Vagina (tissue), 2 donors: ENCODE measurements at regions not wholly inside any gene's neighbourhood (a gene's known extent, or its start where the extent isn't known, plus 50 kb on each side); places are given as distances from the start of the nearest gene placed in this dataset.
"Not testable (repeated sequence)": the region's sequence is repeated elsewhere in the genome, so short reads cannot be mapped to it uniquely, and the experiment has no call there.

ENCODE experiments used
- DNase-seq, 2 donors: peaks; one replicate each; pipeline ENCODE4 v3.0.0-alpha.2; 2017; ENCODE audit errors: extremely low spot score in 2 of 2
- H3K27ac ChIP-seq: fragments of 200-600 bp; sonication (generic); one replicate; pipeline ENCODE4 v1.5.1; 2019
- H3K27me3 ChIP-seq: fragments of 200-600 bp; sonication (generic); one replicate; pipeline ENCODE4 v1.5.1; 2019
- H3K36me3 ChIP-seq, 2 donors: fragments of 200-600 bp; sonication (generic); one replicate each; pipeline ENCODE4 v1.5.1; 2017 to 2019
- H3K4me1 ChIP-seq: fragments of 200-600 bp; sonication (generic); one replicate; pipeline ENCODE4 v1.5.1; 2019
- H3K4me3 ChIP-seq, 2 donors: fragments of 200-600 bp; sonication (generic); 1 replicate in 1 of 2; 2 replicates in 1 of 2; pipeline ENCODE4 v1.5.1; 2016 to 2019
- H3K9me3 ChIP-seq: fragments of 200-600 bp; sonication (generic); one replicate; pipeline ENCODE4 v1.5.1; 2019
- POLR2A ChIP-seq, 2 donors: fragments of 450-650 bp; IDR thresholded peaks; one replicate each; pipeline ENCODE4 v1.6.1; 2017; ENCODE audit warnings: antibody characterized with exemption in 2 of 2, mild to moderate bottlenecking in 2 of 2, moderate library complexity in 2 of 2
- POLR2AphosphoS5 ChIP-seq, 2 donors: sonication (generic); formaldehyde crosslinking; IDR thresholded peaks; one replicate each; pipeline ENCODE4 v1.9.0; 2017; ENCODE audit warnings: antibody characterized with exemption in 2 of 2, mild to moderate bottlenecking in 2 of 2, low read depth in 1 of 2; ENCODE audit not compliant: insufficient read depth in 1 of 2
- intact Hi-C: fragments of 100-400 bp; cut with DNase I; formaldehyde crosslinking; loops from one replicate; pipeline ENCODE4 v1.15.1; 2023
- TF ChIP-seq, protein P1 (sequence below), 3 experiments: fragments of 450-650 bp in 2 of 3; fragments of 200-600 bp in 1 of 3; sonication (generic) in 1 of 3; IDR thresholded peaks; one replicate each; pipeline ENCODE4 v1.5.1; 2017 to 2019; ENCODE audit warnings: antibody characterized with exemption in 3 of 3, mild to moderate bottlenecking in 2 of 3, moderate library complexity in 2 of 3

DNA sequence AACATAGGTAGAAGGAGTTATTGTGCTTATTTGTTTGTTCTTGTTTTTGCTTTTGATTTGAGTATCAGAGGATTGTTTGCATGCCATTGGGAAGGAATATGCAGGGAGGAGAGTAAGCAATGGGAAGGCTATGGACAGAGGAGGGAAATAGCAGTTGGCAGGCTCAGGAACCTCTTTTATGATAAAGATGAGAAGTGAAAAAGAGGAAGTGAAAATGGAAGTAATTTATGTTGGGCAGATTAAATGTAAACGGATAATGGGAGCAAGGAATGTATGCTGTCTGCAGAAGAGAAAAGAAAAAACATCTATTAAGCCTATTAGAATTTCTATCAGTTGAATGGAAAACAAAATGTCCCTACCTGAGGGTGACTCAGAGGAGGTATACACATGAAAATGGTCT is 90.1 kb upstream of the NPSR1 start:
- TF ChIP-seq, protein P1, sequence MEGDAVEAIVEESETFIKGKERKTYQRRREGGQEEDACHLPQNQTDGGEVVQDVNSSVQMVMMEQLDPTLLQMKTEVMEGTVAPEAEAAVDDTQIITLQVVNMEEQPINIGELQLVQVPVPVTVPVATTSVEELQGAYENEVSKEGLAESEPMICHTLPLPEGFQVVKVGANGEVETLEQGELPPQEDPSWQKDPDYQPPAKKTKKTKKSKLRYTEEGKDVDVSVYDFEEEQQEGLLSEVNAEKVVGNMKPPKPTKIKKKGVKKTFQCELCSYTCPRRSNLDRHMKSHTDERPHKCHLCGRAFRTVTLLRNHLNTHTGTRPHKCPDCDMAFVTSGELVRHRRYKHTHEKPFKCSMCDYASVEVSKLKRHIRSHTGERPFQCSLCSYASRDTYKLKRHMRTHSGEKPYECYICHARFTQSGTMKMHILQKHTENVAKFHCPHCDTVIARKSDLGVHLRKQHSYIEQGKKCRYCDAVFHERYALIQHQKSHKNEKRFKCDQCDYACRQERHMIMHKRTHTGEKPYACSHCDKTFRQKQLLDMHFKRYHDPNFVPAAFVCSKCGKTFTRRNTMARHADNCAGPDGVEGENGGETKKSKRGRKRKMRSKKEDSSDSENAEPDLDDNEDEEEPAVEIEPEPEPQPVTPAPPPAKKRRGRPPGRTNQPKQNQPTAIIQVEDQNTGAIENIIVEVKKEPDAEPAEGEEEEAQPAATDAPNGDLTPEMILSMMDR (IDR thresholded peaks at IDR 0.05): no peak
- TF ChIP-seq POLR2AphosphoS5 (IDR thresholded peaks at IDR 0.05; ENCODE audit: insufficient read depth in 1 of 2, low read depth in 1 of 2) (no peak), POLR2A (IDR thresholded peaks at IDR 0.05) (no peak)
- Histone ChIP-seq H3K4me3 (no peak overlapping the region), H3K27ac (no peak overlapping the region), H3K4me1 (no peaks in the 10 kb centered on the region), H3K9me3 (no peaks in the 10 kb centered on the region), H3K36me3 (no peaks in the 10 kb centered on the region), H3K27me3 (no peaks in the 10 kb centered on the region)
- no peak for DNase-seq
- intact Hi-C loops: no loop called here

DNA sequence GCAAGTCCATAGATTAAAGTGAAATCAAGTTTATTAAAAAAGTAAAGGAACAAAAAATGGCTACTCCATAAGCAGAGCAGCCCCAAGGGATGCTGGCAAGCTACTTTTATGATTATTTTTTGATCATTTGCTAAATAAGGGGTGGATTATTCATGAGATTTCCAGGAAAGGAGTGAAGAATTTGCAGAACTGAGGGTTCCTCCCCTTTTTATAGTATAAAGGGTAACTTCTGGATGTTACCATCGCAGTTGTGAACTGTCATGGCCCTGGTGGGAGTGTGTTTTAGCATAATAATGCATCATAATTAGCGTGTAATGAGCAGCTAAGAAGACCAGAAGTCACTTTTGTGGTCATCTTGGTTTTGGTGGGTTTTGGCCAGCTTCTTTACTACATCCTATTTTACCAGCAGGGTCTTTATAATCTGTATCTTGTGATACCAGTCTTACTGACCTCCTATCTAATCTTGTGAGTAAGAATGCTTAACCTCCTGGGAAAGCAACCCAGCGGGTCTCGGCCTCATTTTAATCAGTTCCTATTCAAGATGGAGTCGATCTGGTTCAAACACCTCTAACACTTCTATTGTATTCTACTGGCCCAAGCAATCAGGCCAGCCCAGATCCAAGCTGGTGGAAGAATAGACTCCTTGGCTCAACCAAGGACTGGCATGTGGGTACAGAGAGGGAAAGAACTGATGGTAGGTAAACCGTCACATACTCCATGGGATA is 87.9 kb upstream of the NPSR1 start:
- TF ChIP-seq, protein P1 (IDR thresholded peaks at IDR 0.05): no peak
- TF ChIP-seq POLR2A (IDR thresholded peaks at IDR 0.05) (no peak), POLR2AphosphoS5 (IDR thresholded peaks at IDR 0.05; ENCODE audit: insufficient read depth in 1 of 2, low read depth in 1 of 2) (no peak)

DNA sequence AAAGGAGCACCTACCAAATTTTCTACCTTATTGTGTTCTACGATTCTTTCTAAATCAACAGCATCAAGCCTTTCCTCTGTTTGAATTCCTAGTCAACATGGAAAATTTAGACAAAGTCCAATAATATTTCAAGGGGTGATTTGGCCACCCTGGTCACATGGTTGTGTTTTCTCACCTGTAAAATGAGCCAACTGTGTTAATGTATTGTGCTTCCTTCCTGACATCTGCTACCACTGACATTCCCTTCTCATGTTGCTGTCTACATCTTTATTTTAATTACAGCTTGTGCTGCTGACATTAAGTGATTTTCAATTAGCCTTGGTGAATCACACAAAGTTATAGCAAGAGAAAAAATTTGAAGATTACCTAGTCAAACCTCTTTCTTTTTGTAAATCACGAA is 83.0 kb upstream of the NPSR1 start:
- H3K9me3 ChIP-seq: no peaks in the 10 kb centered on the region
- no peak overlapping the region for H3K27ac ChIP-seq
- H3K27me3 ChIP-seq: no peaks in the 10 kb centered on the region
- no peak for TF ChIP-seq POLR2A (IDR thresholded peaks at IDR 0.05)
- TF ChIP-seq POLR2AphosphoS5 (IDR thresholded peaks at IDR 0.05; ENCODE audit: insufficient read depth in 1 of 2, low read depth in 1 of 2): no peak
- TF ChIP-seq, protein P1 (IDR thresholded peaks at IDR 0.05): no peak
- no peak for DNase-seq
- no peak overlapping the region for H3K4me3 ChIP-seq
- H3K4me1 ChIP-seq: no peaks in the 10 kb centered on the region
- H3K36me3 ChIP-seq: no peaks in the 10 kb centered on the region
- intact Hi-C loops: no loop called here

More for the DNA sequence above, 87.9 kb upstream of the NPSR1 start:
- Histone ChIP-seq H3K27ac (no peak overlapping the region), H3K4me3 (no peak overlapping the region), H3K27me3 (no peaks in the 10 kb centered on the region), H3K4me1 (no peaks in the 10 kb centered on the region), H3K9me3 (no peaks in the 10 kb centered on the region), H3K36me3 (no peaks in the 10 kb centered on the region)
- DNase-seq: no peak
- intact Hi-C loops: no loop called here

DNA sequence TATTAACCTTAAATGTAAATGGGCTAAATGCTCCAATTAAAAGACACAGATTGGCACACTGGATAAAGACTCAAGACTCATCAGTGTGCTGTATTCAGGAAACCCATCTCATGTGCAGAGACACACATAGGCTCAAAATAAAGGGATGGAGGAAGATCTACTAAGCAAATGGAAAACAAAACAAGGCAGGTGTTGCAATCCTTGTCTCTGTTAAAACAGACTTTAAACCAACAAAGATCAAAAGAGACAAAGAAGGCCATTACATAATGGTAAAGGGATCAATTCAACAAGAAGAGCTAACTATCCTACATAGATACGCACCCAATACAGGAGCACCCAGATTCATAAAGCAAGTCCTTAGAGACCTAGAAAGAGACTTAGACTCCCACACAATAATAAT is 80.1 kb upstream of the NPSR1 start:
- H3K9me3 ChIP-seq, DNase-seq, H3K4me3 ChIP-seq, H3K27ac ChIP-seq, intact Hi-C loops, H3K27me3 ChIP-seq, H3K4me1 ChIP-seq, H3K36me3 ChIP-seq: not testable (repeated sequence)

DNA sequence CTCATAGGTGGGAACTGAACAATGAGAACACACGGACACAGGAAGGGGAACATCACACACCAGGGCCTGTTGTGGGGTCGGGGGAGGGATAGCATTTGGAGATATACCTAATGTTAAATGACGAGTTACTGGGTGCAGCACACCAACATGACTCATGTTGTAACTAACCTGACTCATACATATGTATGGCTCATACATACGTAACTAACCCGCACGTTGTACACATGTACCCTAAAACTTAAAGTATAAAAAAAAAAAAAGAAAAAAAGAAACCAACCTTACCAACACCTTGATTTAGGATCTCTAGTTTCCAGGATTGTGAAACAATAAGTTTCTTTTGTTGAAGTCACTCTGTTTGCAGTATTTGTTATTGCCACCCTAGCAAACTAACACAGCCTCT is 76.3 kb upstream of the NPSR1 start:
- H3K4me1 ChIP-seq, H3K27me3 ChIP-seq, H3K27ac ChIP-seq, H3K4me3 ChIP-seq, H3K36me3 ChIP-seq, H3K9me3 ChIP-seq, DNase-seq, intact Hi-C loops: not testable (repeated sequence)

DNA sequence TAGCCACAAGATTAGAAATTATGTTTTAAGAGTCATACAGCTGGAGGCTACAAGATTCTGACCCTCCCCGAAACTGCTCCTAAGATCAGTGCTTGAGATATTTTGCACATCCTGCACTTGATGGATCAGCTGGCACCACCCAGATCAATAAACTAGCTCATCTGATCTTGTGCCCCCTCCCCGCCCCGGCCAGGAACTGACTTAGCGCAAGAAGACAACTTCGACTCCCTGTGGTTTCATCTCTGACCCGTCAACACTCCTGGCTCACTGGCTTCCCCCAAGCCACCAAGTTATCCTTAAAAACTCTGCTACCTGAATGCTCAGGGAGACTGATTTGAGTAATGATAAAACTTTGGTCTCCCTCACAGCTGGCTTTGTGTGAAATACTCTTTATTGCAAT is 73.5 kb upstream of the NPSR1 start:
- Histone ChIP-seq H3K4me1 (no peaks in the 10 kb centered on the region), H3K36me3 (no peaks in the 10 kb centered on the region), H3K27me3 (no peaks in the 10 kb centered on the region), H3K9me3 (no peaks in the 10 kb centered on the region), H3K4me3 (no peak overlapping the region), H3K27ac (no peak overlapping the region)
- intact Hi-C loops: no loop called here
- DNase-seq: no peak
- TF ChIP-seq, protein P1 (IDR thresholded peaks at IDR 0.05): no peak
- TF ChIP-seq POLR2AphosphoS5 (IDR thresholded peaks at IDR 0.05; ENCODE audit: insufficient read depth in 1 of 2, low read depth in 1 of 2): no peak
- no peak for TF ChIP-seq POLR2A (IDR thresholded peaks at IDR 0.05)
